ENCODE measurements at regions not wholly inside any gene's neighbourhood (a gene's known extent, or its start where the extent isn't known, plus 50 kb on each side); places are given as distances from the start of the nearest gene placed in this dataset.

- Histone ChIP-seq H4K5ac (ENCODE audit: low read depth, low read length) (no peak overlapping the region), H3K4ac (ENCODE audit: low read depth, low read length) (no peak overlapping the region), H3K18ac (ENCODE audit: low read depth, low read length) (no peak overlapping the region), H2BK15ac (ENCODE audit: low read depth, low read length) (no peak overlapping the region), H3K9me3 (ENCODE audit: control insufficient read depth, insufficient read depth, low read length) (no peaks in the 10 kb centered on the region), H3K79me1 (ENCODE audit: low read depth in 1 of 2, low read length in 2 of 2) (no peaks in the 10 kb centered on the region), H3K36me3 (ENCODE audit: control insufficient read depth, insufficient read depth, low read length) (no peaks in the 10 kb centered on the region), H3K4me1 (ENCODE audit: control insufficient read depth, insufficient read depth, low read length) (no peaks in the 10 kb centered on the region), H2AK5ac (ENCODE audit: low read depth, low read length) (no peak overlapping the region), H3K23ac (ENCODE audit: low read depth, low read length) (no peak overlapping the region), H3K56ac (ENCODE audit: extremely low read depth, insufficient read depth, low read length) (no peak overlapping the region), H3K4me2 (ENCODE audit: low read depth, low read length) (no peak overlapping the region), H3K9ac (ENCODE audit: low read depth, low read length) (no peak overlapping the region), H3K27ac (ENCODE audit: insufficient read depth, low read length) (no peak overlapping the region), H2BK5ac (ENCODE audit: low read depth, low read length, poor library complexity, severe bottlenecking) (no peak overlapping the region), H3K9me1 (ENCODE audit: insufficient read depth, low read length) (no peaks in the 10 kb centered on the region), H2AK9ac (replicated peaks; ENCODE audit: low read depth, low read length, poor library complexity) (no peak overlapping the region), H2BK120ac (ENCODE audit: low read depth, low read length) (no peak overlapping the region), H4K91ac (ENCODE audit: insufficient read depth, low read depth, low read length) (no peak overlapping the region), H2BK20ac (ENCODE audit: low read depth, low read length) (no peak overlapping the region), H4K8ac (ENCODE audit: low read depth in 2 of 2, low read length in 2 of 2) (no peak overlapping the region), H4K20me1 (ENCODE audit: insufficient read depth, low read length) (no peaks in the 10 kb centered on the region), H3K4me3 (ENCODE audit: insufficient read depth, low read depth, low read length) (no peak overlapping the region), H2AFZ (replicated peaks; ENCODE audit: low read length, poor library complexity) (no peak overlapping the region), H3K27me3 (ENCODE audit: control insufficient read depth, insufficient read depth, low read length) (peaks cover 4% of the 10 kb centered on the region), H3K14ac (replicated peaks; ENCODE audit: low read depth, low read length) (no peak overlapping the region)
- ChIA-PET CTCF (no interaction called here), POLR2A (ENCODE audit: unreplicated experiment) (no interaction called here)
- no CpG with 5 or more reads among the region's 5 CpGs for WGBS, 2 experiments (ENCODE audit: extremely low coverage in 2 of 2, insufficient read length in 1 of 2)
- dilution Hi-C loops (cut with HindIII; ENCODE audit: low sequenced_read_pairs, unreplicated experiment) (no loop called here), intact Hi-C loops (cut with micrococcal nuclease) (no loop called here), in situ Hi-C loops (cut with MboI; ENCODE audit: low sequenced_read_pairs) (no loop called here)
- DNase-seq (no peak), ATAC-seq (ENCODE audit: low read depth) (no peak)
- BruUV-seq (replicated peaks) = no TSS peak
- no peak for TF ChIP-seq RCOR1 (IDR thresholded peaks at IDR 0.05; ENCODE audit: insufficient replicate concordance, low read length)
- no peak for TF ChIP-seq CEBPB (IDR thresholded peaks at IDR 0.05; ENCODE audit: low read depth, low read length)
- no peak for TF ChIP-seq MAZ (IDR thresholded peaks at IDR 0.05; ENCODE audit: borderline replicate concordance, low read depth, low read length)
- TF ChIP-seq RFX5 (IDR thresholded peaks at IDR 0.05; ENCODE audit: low read depth, low read length) = no peak
- no peak for TF ChIP-seq USF2 (IDR thresholded peaks at IDR 0.05; ENCODE audit: low read depth, low read length)
- TF ChIP-seq RAD21 (IDR thresholded peaks at IDR 0.05; ENCODE audit: low read length) = no peak
- TF ChIP-seq MXI1 (IDR thresholded peaks at IDR 0.05; ENCODE audit: borderline replicate concordance, low read depth, low read length) = no peak
- TF ChIP-seq NFE2L2 (IDR thresholded peaks at IDR 0.05; ENCODE audit: low read depth, low read length) = no peak
- TF ChIP-seq BHLHE40 (IDR thresholded peaks at IDR 0.05; ENCODE audit: low read depth, low read length) = no peak
Observed at GRCh38 chr7:135846339-135846738, 97.7 kb upstream of the FAM180A start.

Data from IMR-90 (cell line).